ENCODE measurements at regions not wholly inside any gene's neighbourhood (a gene's known extent, or its start where the extent isn't known, plus 50 kb on each side); places are given as distances from the start of the nearest gene placed in this dataset.

DNA sequence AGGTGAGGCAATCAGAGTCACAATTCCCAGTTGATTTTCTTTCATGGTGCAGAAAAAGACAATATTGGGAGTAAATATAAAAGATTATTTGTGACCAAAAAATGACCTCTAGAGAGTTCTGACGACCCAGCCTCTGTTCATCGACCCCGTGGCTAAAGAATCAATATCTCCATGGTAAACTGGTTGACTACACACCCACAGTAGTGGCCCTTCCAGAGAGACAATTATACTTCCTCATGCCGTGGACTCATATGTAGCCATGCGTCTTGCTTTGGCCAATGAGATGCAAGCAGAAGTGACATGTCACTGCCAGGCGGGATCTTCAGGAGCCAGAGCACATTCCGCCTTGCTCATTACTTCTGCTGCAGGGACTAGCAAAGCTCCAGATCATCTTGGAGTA lies 163.3 kb upstream of the RAD23B start:
- intact Hi-C loops (cut with DNase I; ENCODE audit: low total_unique reads), result no loop called here
- no peak overlapping the region for H3K4me3 ChIP-seq (ENCODE audit: low read depth, poor library complexity, severe bottlenecking)
- no peak for TF ChIP-seq POLR2A (IDR thresholded peaks at IDR 0.05)
- TF ChIP-seq, protein P1, sequence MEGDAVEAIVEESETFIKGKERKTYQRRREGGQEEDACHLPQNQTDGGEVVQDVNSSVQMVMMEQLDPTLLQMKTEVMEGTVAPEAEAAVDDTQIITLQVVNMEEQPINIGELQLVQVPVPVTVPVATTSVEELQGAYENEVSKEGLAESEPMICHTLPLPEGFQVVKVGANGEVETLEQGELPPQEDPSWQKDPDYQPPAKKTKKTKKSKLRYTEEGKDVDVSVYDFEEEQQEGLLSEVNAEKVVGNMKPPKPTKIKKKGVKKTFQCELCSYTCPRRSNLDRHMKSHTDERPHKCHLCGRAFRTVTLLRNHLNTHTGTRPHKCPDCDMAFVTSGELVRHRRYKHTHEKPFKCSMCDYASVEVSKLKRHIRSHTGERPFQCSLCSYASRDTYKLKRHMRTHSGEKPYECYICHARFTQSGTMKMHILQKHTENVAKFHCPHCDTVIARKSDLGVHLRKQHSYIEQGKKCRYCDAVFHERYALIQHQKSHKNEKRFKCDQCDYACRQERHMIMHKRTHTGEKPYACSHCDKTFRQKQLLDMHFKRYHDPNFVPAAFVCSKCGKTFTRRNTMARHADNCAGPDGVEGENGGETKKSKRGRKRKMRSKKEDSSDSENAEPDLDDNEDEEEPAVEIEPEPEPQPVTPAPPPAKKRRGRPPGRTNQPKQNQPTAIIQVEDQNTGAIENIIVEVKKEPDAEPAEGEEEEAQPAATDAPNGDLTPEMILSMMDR (IDR thresholded peaks at IDR 0.05), result no peak
- WGBS, 2 donors, result 93 to 95% methylated on average over 7 of the region's 7 CpGs
- no peak for DNase-seq (ENCODE audit: low spot score in 2 of 2)

DNA sequence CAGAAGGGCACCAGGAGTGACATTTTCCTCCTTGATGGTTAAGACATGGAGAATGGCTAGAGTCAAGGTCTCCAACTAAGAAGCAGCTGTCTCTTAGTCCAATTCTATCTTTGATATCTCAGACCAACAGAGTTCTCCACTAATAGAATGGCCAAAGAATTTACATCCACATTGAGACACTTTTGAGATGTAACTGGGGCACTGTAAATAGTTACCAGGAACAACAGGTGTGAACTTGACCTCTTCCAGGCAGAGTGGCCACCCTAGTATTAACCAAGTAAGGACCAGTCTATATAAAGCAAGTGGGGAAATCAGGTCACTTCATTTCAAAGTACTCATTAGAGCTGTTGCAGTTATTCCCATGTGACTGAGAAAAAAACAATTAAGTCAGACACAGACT lies 159.7 kb upstream of the RAD23B start:
- H3K4me3 ChIP-seq (ENCODE audit: low read depth, poor library complexity, severe bottlenecking), result no peak overlapping the region
- intact Hi-C loops (cut with DNase I; ENCODE audit: low total_unique reads), result no loop called here
- no peak for DNase-seq (ENCODE audit: low spot score in 2 of 2)
- no peak for TF ChIP-seq POLR2A (IDR thresholded peaks at IDR 0.05)
- TF ChIP-seq, protein P1 (IDR thresholded peaks at IDR 0.05), result no peak

DNA sequence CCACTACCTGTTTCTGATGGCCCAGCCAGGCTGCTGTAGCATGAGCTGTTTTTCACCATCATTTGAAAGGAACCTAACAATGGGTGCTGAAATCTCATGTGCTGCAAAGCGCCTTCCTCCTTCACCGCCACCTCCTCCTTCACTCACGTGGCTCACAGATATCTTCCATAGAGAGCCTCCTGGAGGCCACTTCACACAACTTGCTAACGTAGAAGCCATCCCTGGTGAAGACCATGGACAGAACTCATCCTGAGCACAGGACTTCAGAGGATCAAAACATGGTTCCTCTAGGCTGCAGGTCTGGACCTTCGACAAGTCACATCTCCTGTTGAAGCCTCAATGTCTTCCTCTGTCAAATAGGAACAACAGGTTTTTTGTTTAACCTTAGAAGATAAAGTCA lies 155.5 kb upstream of the RAD23B start:
- intact Hi-C loops (cut with DNase I; ENCODE audit: low total_unique reads), result no loop called here
- TF ChIP-seq, protein P1 (IDR thresholded peaks at IDR 0.05), result no peak
- no peak for TF ChIP-seq POLR2A (IDR thresholded peaks at IDR 0.05)
- no peak for DNase-seq (ENCODE audit: low spot score in 2 of 2)
- WGBS, 2 donors, result 78 to 79% methylated on average over 5 of the region's 5 CpGs
- H3K4me3 ChIP-seq (ENCODE audit: low read depth, poor library complexity, severe bottlenecking), result no peak overlapping the region

DNA sequence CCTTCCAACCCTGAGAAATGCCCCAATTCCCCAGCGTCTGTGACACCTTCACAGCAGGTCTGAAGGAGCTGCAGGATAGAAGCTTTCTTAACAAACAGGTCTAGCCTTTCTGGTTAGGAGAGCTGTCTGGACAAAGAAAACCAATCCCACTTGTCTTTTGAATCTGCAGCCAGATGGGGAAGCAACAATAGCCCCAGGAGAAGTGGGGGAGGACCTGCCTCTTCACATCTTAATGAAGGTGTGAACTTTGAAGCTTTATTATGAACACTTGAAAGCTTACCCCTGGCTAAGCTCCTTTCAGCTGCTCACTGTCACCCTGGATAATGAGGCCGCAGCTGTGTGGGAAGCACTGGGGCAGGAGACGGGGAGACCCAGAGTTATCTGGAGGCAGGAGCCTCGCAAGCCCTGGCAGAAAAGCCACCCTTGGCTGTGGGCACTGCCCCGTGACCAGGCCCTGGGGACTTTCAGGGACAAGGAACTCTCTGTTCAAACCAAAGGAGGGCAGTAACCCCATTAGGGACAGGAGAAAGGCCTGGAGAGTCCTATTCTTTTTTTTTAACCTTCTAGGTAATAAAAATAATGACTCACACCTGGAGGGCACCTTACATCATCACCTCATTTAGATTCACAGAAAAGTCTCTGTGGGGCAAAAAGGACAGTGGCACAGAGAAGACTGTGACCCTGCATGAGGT lies 151.8 kb upstream of the RAD23B start:
- 69 to 81% methylated on average over 5 of the region's 5 CpGs for WGBS, 2 donors
- TF ChIP-seq, protein P1 (IDR thresholded peaks at IDR 0.05), result no peak
- no peak for TF ChIP-seq POLR2A (IDR thresholded peaks at IDR 0.05)
- no peak overlapping the region for H3K4me3 ChIP-seq (ENCODE audit: low read depth, poor library complexity, severe bottlenecking)
- DNase-seq (ENCODE audit: low spot score in 2 of 2), result no peak
- intact Hi-C loops (cut with DNase I; ENCODE audit: low total_unique reads), result no loop called here

DNA sequence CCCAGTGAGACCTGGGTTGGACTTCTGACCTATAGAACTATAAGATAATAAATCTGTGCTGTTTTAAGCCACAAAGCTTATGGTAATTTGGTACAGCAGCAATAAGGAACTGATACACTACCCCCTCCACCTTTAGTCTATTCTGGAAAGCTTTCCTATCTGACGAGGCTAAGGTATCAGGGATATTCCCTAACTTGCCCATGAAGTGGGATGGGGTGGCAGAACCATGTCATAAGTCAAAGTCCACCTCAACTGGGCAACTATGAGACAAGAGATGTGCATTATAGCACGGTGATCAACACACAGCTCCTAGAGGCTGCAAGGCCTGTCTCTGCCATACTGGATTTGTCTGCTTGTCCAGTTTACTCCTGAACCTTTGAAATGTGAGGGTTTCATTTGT lies 146.8 kb upstream of the RAD23B start:
- no peak for DNase-seq (ENCODE audit: low spot score in 2 of 2)
- 88 to 96% methylated on average over 2 of the region's 2 CpGs for WGBS, 2 donors
- no peak for TF ChIP-seq POLR2A (IDR thresholded peaks at IDR 0.05)
- TF ChIP-seq, protein P1 (IDR thresholded peaks at IDR 0.05), result no peak
- intact Hi-C loops (cut with DNase I; ENCODE audit: low total_unique reads), result no loop called here
- H3K4me3 ChIP-seq (ENCODE audit: low read depth, poor library complexity, severe bottlenecking), result no peak overlapping the region
